Stimulated activated naive CD8-positive, alpha-beta T cell treated with anti-CD3 and anti-CD28 coated beads, Interleukin-15, amount 100 ng/mL, for 72 hours (primary cell): ENCODE measurements at regions not wholly inside any gene's neighbourhood (a gene's known extent, or its start where the extent isn't known, plus 50 kb on each side); places are given as distances from the start of the nearest gene placed in this dataset.
"Not testable (repeated sequence)": the region's sequence is repeated elsewhere in the genome, so short reads cannot be mapped to it uniquely, and the experiment has no call there.

ENCODE experiments used
- ATAC-seq: fragments of 150-1000 bp; cut with Tn5 transposase; 2 replicates; pipeline ENCODE4 v1.10.0; 2021; ENCODE audit warnings: mild to moderate bottlenecking, moderate library complexity
- DNase-seq, 2 donors: peaks; one replicate each; pipeline ENCODE4 v3.0.0; 2021 to 2022
- H3K27ac Mint-ChIP-seq, 2 donors: one replicate each; pipeline ENCODE4 v1.8.0; 2022; ENCODE audit warnings: mild to moderate bottlenecking in 2 of 2, mixed read lengths in 2 of 2, moderate library complexity in 2 of 2
- H3K27me3 Mint-ChIP-seq: one replicate; pipeline ENCODE4 v1.8.0; 2022; ENCODE audit warnings: mixed read lengths
- H3K4me1 Mint-ChIP-seq: one replicate; pipeline ENCODE4 v1.8.0; 2022; ENCODE audit warnings: mild to moderate bottlenecking, mixed read lengths
- H3K4me3 Mint-ChIP-seq, 2 donors: one replicate each; pipeline ENCODE4 v1.8.0; 2022; ENCODE audit warnings: mild to moderate bottlenecking in 2 of 2, mixed read lengths in 2 of 2, moderate library complexity in 1 of 2
- H3K9me3 Mint-ChIP-seq, 2 donors: one replicate each; pipeline ENCODE4 v1.8.0; 2022; ENCODE audit warnings: mixed read lengths in 2 of 2

DNA sequence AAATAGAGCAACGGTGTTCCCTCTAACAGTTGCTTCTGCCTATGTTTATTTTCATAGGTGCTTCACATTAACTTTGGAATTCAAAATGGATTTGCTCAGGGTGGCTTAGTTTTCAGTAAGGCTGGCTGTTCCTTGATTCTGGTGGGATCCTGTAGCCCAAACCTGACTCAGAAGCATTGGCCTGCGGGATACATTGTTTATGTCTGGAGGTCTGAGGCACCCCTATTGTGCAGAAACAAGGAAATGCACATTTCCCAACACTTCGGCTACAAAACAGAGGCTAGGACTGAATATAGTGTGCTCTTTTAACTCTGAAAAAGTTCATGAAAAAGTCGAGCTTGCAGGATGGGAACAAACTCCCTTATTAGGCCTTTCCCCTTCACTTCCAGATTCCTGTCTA, 133.8 kb upstream of the F3 start:
- DNase-seq: no peak
- Mint-ChIP-seq H3K27me3 (peaks cover 16% of the 10 kb centered on the region), H3K27ac (no peak overlapping the region), H3K4me3 (no peak overlapping the region), H3K4me1 (no peaks in the 10 kb centered on the region), H3K9me3 (no peaks in the 10 kb centered on the region)
- ATAC-seq: no peak

DNA sequence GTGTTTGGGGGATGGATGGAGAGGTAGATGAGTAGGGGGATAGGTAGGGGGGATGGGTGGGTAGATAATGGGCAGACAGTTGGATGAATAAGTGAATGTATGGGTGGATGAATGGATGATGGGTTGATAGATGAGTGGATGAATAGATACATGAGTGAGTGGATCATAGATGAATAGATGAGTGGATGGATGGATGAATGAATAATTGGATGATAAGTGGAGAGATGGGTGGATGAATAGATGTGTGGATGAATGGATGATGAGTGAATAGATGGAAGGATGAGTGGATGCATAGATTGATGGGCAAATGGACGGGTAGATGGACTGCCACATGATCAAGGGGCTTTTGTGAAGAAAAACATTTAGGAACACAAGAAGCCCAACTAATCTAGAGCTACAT, 133.3 kb upstream of the F3 start:
- H3K9me3 Mint-ChIP-seq: no peaks in the 10 kb centered on the region
- H3K4me3 Mint-ChIP-seq: no peak overlapping the region
- no peaks in the 10 kb centered on the region for H3K4me1 Mint-ChIP-seq
- no peak for DNase-seq
- H3K27ac Mint-ChIP-seq: peak overlapping the region in 1 of 2 donors; percentile 5
- no peak for ATAC-seq
- H3K27me3 Mint-ChIP-seq: peaks cover 16% of the 10 kb centered on the region

DNA sequence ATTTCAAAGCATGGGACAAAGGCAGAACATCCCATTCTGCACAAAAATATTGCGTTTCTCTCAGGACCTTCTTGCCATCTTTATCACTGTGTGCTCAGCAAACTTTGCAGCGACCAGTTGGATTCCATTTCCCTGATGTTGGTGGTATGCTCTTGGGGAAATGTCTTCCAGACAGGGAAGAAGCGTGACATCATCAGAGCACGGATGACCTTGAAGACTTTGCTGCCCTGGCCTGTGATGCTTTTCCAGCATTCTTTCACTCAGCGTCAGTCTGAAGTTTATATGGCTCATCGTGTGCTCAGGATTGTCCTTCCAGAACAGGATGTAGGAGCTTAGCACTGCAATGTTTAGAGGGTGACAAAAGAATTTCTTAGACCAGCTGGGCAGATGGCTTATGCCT, 131.4 kb upstream of the F3 start:
- H3K9me3 Mint-ChIP-seq: no peaks in the 10 kb centered on the region
- H3K27ac Mint-ChIP-seq: no peak overlapping the region
- no peak overlapping the region for H3K4me3 Mint-ChIP-seq
- no peak for ATAC-seq
- peaks cover 16% of the 10 kb centered on the region for H3K27me3 Mint-ChIP-seq
- H3K4me1 Mint-ChIP-seq: no peaks in the 10 kb centered on the region
- no peak for DNase-seq

DNA sequence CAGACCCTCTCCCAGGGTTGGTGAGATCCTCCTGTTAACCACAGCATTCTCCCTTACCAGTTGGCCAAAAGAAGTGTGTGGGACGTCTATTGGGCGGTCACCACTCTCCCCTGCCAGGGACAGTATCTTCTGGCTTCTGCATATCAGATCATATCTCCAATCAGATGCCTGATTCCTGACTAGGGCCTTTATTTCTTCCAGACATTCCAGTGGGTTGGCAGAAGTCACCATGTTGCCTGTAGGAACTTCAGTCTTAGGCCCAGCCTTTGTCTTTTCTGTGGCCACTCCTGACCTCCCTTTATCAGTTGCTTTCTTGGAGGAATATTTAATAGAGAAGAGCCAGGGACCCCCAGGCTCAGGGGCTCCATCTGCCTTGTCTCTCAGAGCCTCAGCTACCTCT, 130.4 kb upstream of the F3 start:
- Mint-ChIP-seq H3K9me3 (no peaks in the 10 kb centered on the region), H3K4me3 (no peak overlapping the region), H3K27me3 (peaks cover 25% of the 10 kb centered on the region), H3K4me1 (no peaks in the 10 kb centered on the region), H3K27ac (peak overlapping the region in 1 of 2 donors; percentile 82)
- no peak for DNase-seq
- no peak for ATAC-seq

DNA sequence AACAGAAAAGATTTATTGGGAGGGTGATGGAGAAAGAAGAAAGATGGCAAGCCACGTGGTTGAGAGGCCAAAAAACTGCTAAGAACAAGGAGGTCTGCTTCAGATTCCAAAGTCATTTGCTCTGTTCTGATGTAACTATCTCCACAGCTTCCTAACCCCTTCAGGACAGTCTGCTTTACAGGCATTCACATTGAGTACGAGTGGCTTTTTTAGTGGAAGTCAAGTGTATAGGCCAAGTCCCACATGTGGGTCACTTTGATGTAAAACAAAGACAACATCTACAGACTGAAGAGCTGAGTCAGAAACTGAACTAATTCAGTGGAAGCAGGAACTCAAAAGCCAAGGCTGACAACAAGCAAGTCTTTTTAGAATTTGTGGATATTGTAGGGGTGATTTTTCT, 128.7 kb upstream of the F3 start:
- no peak overlapping the region for H3K27ac Mint-ChIP-seq
- H3K27me3 Mint-ChIP-seq: peaks cover 18% of the 10 kb centered on the region
- ATAC-seq (no peak), DNase-seq (no peak)
- no peaks in the 10 kb centered on the region for H3K9me3 Mint-ChIP-seq
- H3K4me3 Mint-ChIP-seq: no peak overlapping the region
- no peaks in the 10 kb centered on the region for H3K4me1 Mint-ChIP-seq

DNA sequence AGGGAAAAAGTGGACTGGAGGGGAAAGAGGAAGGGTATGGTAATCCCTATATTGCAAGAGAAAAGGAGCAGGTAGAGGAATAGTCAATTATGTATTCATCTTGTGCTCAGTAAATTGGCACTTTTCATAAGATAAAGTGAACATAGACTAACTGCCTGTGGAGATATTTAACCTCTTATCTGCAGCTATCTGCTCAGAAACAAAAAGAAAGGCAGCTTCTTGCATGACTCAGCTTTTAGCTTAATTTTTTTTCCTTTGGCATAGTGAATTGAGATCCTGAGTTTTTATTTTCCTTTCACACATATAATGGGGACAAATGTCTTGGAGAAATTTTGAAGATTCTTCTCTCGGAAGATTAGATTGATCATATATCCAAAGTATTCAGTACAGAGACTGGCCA, 127.6 kb upstream of the F3 start:
- no peaks in the 10 kb centered on the region for H3K9me3 Mint-ChIP-seq
- H3K27me3 Mint-ChIP-seq: peaks cover 18% of the 10 kb centered on the region
- no peak for ATAC-seq
- no peaks in the 10 kb centered on the region for H3K4me1 Mint-ChIP-seq
- no peak overlapping the region for H3K27ac Mint-ChIP-seq
- DNase-seq: no peak
- no peak overlapping the region for H3K4me3 Mint-ChIP-seq

DNA sequence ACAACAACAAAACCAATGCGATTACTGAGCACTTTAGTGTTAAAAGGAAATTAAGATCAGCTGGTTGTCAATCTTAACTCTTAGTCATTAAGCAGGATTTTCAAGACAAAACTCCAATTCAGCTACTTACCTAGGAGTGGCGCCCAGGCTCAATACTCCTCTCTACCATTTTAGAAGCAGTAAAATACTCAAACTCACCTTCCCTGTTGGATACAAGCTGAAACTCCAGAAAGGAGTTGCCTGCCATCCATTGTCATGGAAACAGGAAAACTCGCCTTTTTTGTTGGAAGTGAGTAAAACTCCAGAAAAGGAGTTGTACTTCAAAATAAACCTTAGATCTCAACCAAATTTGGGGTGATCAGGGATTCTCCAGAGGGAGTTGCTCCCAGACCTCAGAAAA, 127.0 kb upstream of the F3 start:
- no peak for DNase-seq
- no peak for ATAC-seq
- Mint-ChIP-seq H3K4me1 (no peaks in the 10 kb centered on the region), H3K27ac (no peak overlapping the region), H3K4me3 (no peak overlapping the region), H3K9me3 (no peaks in the 10 kb centered on the region), H3K27me3 (peaks cover 18% of the 10 kb centered on the region)

DNA sequence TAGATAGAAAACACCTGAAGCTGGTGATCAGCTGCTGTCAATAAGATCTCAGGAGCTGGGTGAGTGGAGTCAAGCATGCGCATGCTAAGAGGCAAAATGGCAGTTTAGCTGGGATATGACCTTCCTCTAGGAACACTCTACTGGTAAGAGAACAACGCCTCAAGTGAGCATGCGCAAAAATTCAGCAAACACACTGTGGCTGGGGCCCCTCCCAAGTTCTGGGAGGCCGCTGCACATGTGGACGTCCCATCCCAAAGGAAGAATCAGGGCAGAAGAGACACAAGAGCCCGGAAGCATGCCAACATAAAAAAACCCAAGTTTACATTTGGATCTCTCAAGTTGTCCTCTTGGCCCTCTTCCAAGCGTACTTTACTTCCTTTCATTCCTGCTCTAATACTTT, 126.3 kb upstream of the F3 start:
- H3K4me3 Mint-ChIP-seq: no peak overlapping the region
- peaks cover 18% of the 10 kb centered on the region for H3K27me3 Mint-ChIP-seq
- H3K27ac Mint-ChIP-seq: no peak overlapping the region
- DNase-seq (no peak), ATAC-seq (no peak)
- H3K4me1 Mint-ChIP-seq: no peaks in the 10 kb centered on the region
- H3K9me3 Mint-ChIP-seq: no peaks in the 10 kb centered on the region

DNA sequence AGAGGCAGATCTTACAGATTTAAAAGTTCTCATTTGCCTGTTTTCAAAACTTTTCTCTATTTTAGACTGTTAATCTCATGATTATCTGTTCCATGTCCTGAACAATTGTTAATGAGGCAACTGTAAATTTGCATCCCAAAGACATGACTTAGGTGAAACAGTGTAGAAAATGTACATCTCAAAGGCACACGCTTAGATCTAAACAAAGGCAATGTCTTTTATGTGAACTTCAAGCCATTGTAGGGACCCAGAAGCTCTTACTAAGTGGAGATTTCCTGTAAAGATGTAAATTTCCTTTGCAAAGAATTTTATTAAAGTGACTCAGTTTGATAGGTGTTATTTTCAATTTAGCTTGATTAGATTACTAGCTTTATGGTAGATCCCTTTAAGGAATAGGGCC, 125.2 kb upstream of the F3 start:
- no peaks in the 10 kb centered on the region for H3K4me1 Mint-ChIP-seq
- H3K9me3 Mint-ChIP-seq: no peaks in the 10 kb centered on the region

DNA sequence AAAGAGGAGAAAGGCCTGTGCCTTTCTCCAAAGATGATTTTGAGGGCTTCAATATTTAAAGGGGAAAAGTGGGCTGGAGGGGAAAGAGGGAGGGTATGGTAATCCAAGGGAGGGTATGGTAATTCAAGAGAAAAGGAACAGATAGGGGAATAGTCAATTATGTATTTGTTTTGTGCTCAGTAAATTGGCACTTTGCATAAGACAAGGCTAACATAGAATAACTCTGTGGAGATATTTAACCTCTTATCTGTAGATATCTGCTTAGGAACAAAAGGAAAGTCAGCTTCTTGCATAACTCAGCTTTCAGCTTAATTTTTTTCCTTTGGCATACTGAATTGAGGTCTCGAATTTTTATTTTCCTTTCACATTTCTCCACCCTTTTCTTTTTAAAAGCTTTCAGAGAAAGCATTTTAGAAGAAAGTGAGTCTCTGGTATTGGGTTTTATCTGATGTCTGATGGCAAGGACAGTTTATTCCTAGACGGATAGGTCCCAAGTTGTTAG, 119.9 kb upstream of the F3 start:
- no peaks in the 10 kb centered on the region for H3K27me3 Mint-ChIP-seq
- DNase-seq: no peak
- H3K4me3 Mint-ChIP-seq: no peak overlapping the region
- no peaks in the 10 kb centered on the region for H3K4me1 Mint-ChIP-seq
- no peak for ATAC-seq
- no peaks in the 10 kb centered on the region for H3K9me3 Mint-ChIP-seq
- H3K27ac Mint-ChIP-seq: no peak overlapping the region

More for the DNA sequence above, 125.2 kb upstream of the F3 start:
- DNase-seq (no peak), ATAC-seq (no peak)
- Mint-ChIP-seq H3K4me3 (no peak overlapping the region), H3K27me3 (peaks cover 12% of the 10 kb centered on the region), H3K27ac (no peak overlapping the region)

DNA sequence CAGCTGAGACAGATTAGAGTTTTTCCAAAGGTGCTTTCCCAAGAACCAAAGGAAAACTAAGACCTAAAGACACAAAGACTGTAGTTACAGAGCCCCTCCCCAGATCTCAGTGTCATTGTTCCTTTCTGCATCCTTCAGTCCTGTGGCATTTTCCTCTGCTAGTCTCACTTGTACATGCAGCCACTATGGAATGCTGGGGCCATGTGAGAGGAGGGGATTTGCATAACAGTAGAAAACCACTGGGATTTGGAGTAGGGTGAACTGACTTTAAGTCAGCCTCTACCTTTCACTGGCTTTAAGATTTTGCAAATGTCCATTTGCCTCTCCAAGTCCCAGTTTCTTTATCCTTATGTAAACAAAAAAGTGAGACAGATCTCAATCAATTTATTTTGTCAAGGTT, 119.4 kb upstream of the F3 start:
- DNase-seq (no peak), ATAC-seq (no peak)
- Mint-ChIP-seq H3K9me3 (no peaks in the 10 kb centered on the region), H3K4me1 (no peaks in the 10 kb centered on the region), H3K27me3 (no peaks in the 10 kb centered on the region), H3K27ac (no peak overlapping the region), H3K4me3 (no peak overlapping the region)

DNA sequence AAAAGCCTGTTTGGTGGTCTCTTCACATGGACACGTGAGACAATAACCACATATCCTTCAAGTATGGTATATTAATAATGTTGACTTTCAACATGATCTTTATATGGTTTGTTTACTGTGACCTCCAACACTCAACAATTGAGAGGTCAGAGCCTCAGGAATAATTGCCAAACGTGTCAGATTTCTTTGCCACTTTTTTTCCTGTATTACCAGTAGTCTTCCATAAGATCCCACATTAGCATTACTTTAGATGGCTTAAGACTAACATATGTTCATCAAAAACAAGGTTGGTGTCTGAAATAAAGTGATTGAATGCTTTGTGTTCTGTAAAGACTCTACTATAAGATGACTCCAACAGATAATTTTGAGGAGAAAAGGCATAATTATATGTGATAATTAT, 118.7 kb upstream of the F3 start:
- Mint-ChIP-seq H3K4me3 (no peak overlapping the region), H3K4me1 (no peaks in the 10 kb centered on the region), H3K27me3 (no peaks in the 10 kb centered on the region), H3K27ac (no peak overlapping the region), H3K9me3 (no peaks in the 10 kb centered on the region)
- ATAC-seq (no peak), DNase-seq (no peak)

DNA sequence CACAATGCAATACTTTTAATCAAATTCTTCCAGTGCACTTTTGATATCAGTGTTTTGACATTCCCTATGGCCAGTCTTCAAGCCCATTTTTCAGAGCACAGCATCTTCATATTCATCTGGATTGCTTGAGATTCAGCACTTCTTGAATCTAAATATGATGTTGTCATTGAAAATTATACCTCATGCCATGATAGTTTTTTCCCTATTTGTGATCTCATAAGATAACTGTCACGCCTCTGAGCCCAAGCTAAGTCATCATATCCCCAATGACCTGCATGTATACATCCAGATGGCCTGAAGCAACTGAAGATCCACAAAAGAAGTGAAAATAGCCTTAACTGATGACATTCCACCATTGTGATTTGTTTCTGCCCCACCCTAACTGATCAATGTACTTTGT, 117.6 kb upstream of the F3 start:
- H3K9me3 Mint-ChIP-seq, ATAC-seq, H3K4me1 Mint-ChIP-seq, H3K27ac Mint-ChIP-seq, DNase-seq, H3K27me3 Mint-ChIP-seq, H3K4me3 Mint-ChIP-seq: not testable (repeated sequence)

DNA sequence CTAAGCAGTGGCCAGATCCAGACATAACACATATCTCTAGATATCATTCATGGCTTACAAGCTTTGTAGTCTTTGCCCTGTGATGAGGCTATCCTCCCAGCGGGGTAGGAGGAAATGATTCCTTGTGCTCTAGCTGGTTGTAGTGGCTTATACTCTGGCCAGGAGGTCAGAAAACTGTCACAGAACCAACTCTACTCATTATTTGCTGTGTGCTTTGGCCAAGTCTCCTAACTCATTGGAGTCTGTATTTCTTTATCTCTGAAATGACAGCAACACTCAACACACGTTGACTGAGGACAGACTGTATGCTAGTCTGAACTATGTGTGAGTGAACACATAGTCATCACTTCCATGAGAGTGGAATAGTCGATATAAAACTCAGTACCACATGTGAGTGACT, 116.7 kb upstream of the F3 start:
- Mint-ChIP-seq H3K27ac (no peak overlapping the region), H3K4me3 (no peak overlapping the region), H3K27me3 (no peaks in the 10 kb centered on the region), H3K4me1 (no peaks in the 10 kb centered on the region), H3K9me3 (no peaks in the 10 kb centered on the region)
- DNase-seq: no peak
- ATAC-seq: no peak

DNA sequence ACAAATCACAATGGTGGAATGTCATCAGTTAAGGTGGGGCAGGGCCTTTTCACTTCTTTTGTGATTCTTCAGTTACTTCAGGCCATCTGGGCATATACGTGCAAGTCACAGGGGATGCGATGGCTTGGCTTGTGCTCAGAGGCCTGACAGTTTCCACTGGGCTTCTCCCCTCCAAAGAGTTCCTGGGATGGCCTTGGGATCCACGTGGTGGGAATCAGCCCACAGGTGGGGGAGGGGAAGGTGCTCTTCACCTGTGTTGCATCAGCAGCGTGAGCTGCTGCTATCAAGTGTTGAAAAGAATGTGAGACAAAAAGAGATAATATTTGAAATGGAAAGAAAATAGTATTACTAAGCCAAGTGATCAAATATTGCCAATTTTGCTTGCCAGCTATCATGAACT, 116.2 kb upstream of the F3 start:
- not testable (repeated sequence) for H3K4me1 Mint-ChIP-seq, DNase-seq

DNA sequence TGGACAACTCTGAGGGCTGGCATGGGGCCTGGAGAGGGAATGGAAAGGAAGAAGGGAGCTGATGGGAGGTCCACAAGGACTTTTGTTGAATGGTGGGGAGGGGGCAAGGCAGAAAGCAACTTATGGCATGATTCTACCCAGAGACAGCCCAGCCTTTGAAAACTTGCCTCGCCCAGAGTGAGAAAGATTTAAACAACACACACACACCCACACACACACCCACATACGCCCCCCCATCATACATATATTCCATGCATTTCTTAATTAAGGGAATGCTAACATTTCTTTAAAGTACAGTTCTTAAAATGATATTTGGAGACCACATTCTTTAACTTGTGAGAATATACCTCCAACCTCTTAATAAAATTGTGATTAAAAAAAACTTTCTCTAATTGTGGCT, 115.4 kb upstream of the F3 start:
- Mint-ChIP-seq H3K27me3 (no peaks in the 10 kb centered on the region), H3K9me3 (no peaks in the 10 kb centered on the region), H3K27ac (no peak overlapping the region), H3K4me3 (no peak overlapping the region), H3K4me1 (no peaks in the 10 kb centered on the region)
- ATAC-seq (no peak), DNase-seq (no peak)

More for the DNA sequence above, 116.2 kb upstream of the F3 start:
- not testable (repeated sequence) for H3K4me3 Mint-ChIP-seq, H3K9me3 Mint-ChIP-seq, ATAC-seq, H3K27me3 Mint-ChIP-seq
- H3K27ac Mint-ChIP-seq: peak overlapping the region in 1 of 2 donors; percentile 85

DNA sequence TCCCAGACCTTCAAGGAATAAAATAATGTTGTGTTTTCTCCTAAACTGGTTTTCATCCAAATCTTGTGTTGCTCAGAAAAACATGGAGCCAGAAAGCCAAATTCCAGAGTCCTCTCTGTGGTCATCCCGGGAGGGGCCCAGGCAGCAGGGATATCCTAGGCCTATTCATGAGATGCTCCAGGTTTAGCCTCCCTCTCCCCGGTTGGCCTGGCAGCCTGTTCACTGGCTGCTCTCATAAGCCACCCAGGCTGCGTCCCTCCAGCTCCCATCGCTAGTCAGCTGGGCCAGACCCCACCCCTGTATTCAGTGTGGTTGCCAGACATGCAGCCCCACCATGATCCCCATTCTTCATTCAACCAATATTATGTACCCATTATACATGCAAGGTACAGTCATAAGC, 113.4 kb upstream of the F3 start:
- H3K9me3 Mint-ChIP-seq: no peaks in the 10 kb centered on the region
- no peak overlapping the region for H3K4me3 Mint-ChIP-seq
- DNase-seq: no peak
- no peak overlapping the region for H3K27ac Mint-ChIP-seq
- peaks cover 7% of the 10 kb centered on the region for H3K27me3 Mint-ChIP-seq
- ATAC-seq: no peak
- no peaks in the 10 kb centered on the region for H3K4me1 Mint-ChIP-seq

DNA sequence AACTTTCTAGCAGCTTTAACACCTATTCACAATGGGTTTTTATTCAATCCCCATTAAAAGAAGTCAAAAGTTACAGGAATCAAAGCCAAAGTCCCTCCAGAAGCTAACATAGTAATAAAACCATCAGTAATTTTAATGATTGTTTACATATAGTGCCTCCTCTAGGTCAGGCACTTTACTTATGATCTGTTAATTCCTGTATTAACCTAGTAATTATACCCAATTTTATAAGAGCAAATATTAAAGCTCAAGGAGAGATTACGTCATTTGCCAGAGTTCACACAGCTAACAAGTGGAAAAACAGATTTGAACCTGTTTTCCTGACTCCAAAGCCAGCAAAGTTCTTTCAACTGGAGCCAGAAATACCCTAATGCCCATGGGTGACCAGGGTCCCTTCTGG, 112.9 kb upstream of the F3 start:
- H3K9me3 Mint-ChIP-seq: no peaks in the 10 kb centered on the region
- no peak for ATAC-seq
- H3K27me3 Mint-ChIP-seq: peaks cover 7% of the 10 kb centered on the region
- H3K27ac Mint-ChIP-seq: no peak overlapping the region
- DNase-seq: no peak
- H3K4me3 Mint-ChIP-seq: no peak overlapping the region
- H3K4me1 Mint-ChIP-seq: no peaks in the 10 kb centered on the region
